Breast epithelium (tissue), 4 donors: ENCODE measurements at regions not wholly inside any gene's neighbourhood (a gene's known extent, or its start where the extent isn't known, plus 50 kb on each side); places are given as distances from the start of the nearest gene placed in this dataset.
A peak's percentile ranks its signal among the peaks of the same experiment; 100 is the strongest.

Experiments
- DNase-seq, 2 donors: peaks; one replicate each; pipeline ENCODE4 v3.0.0-alpha.2; 2019; ENCODE audit warnings: low spot score in 2 of 2
- H3K27ac ChIP-seq, 2 donors: fragments of 200-600 bp; sonication (generic) in 1 of 2; one replicate each; pipeline ENCODE4 v1.5.1; 2016 to 2019; ENCODE audit warnings: mild to moderate bottlenecking in 1 of 2
- H3K27me3 ChIP-seq, 2 donors: fragments of 200-600 bp; sonication (generic) in 1 of 2; one replicate each; pipeline versions ENCODE4 v1.5.1 to v1.6.0; 2017 to 2019; ENCODE audit warnings: control low read depth in 1 of 2, mild to moderate bottlenecking in 1 of 2
- H3K36me3 ChIP-seq: fragments of 200-600 bp; one replicate; pipeline ENCODE4 v1.5.1; 2019
- H3K4me1 ChIP-seq, 2 donors: fragments of 200-600 bp; sonication (generic); one replicate each; pipeline ENCODE4 v1.5.1; 2016 to 2019; ENCODE audit warnings: control low read depth in 1 of 2
- H3K4me3 ChIP-seq, 3 donors: fragments of 200-600 bp; sonication (generic); 1 replicate in 2 of 3; 2 replicates in 1 of 3; pipeline ENCODE4 v1.5.1; 2016 to 2019; ENCODE audit warnings: mild to moderate bottlenecking in 3 of 3, moderate library complexity in 2 of 3
- H3K9me3 ChIP-seq, 2 donors: fragments of 200-600 bp; sonication (generic) in 1 of 2; one replicate each; pipeline ENCODE4 v1.5.1; 2016 to 2019; ENCODE audit warnings: control low read depth in 1 of 2
- POLR2A ChIP-seq: fragments of 450-650 bp; IDR thresholded peaks from one replicate; pipeline ENCODE4 v1.6.1; 2016; ENCODE audit warnings: antibody characterized with exemption, mild to moderate bottlenecking, moderate library complexity
- POLR2AphosphoS5 ChIP-seq, 3 donors: sonication (generic); formaldehyde crosslinking; IDR thresholded peaks; one replicate each; pipeline ENCODE4 v1.6.1; 2017; ENCODE audit warnings: antibody characterized with exemption in 3 of 3
- intact Hi-C: fragments of 100-400 bp; cut with DNase I; formaldehyde crosslinking; loops from one replicate; pipeline ENCODE4 v1.15.1; 2023; ENCODE audit warnings: low total_unique reads
- TF ChIP-seq, protein P1 (sequence below), 3 donors: fragments of 450-650 bp; IDR thresholded peaks; one replicate each; pipeline ENCODE4 v1.5.1; 2016 to 2017; ENCODE audit warnings: antibody characterized with exemption in 3 of 3, mild to moderate bottlenecking in 3 of 3, moderate library complexity in 3 of 3

DNA sequence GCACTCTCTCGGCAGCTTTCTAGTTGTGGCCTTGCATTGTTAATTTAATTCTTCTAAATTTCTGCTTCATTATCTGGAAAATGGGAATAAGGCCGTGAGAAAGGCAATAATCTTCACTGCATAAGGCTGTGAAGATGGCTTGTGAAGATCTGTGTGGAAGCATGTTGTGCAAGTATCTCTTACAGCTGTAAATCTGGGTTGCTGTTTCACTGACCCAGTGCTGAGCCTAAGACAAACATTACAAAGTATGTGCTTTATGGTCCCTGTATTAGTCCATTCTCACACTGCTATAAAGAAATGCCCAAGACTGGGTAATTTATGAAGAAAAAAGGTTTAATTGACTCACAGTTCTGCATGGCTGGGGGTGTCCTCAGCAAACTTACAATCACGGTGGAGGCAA, 101.0 kb upstream of the PTPRR start:
- no peaks in the 10 kb centered on the region for H3K36me3 ChIP-seq
- H3K4me3 ChIP-seq: no peak overlapping the region
- intact Hi-C loops: no loop called here
- TF ChIP-seq, protein P1, sequence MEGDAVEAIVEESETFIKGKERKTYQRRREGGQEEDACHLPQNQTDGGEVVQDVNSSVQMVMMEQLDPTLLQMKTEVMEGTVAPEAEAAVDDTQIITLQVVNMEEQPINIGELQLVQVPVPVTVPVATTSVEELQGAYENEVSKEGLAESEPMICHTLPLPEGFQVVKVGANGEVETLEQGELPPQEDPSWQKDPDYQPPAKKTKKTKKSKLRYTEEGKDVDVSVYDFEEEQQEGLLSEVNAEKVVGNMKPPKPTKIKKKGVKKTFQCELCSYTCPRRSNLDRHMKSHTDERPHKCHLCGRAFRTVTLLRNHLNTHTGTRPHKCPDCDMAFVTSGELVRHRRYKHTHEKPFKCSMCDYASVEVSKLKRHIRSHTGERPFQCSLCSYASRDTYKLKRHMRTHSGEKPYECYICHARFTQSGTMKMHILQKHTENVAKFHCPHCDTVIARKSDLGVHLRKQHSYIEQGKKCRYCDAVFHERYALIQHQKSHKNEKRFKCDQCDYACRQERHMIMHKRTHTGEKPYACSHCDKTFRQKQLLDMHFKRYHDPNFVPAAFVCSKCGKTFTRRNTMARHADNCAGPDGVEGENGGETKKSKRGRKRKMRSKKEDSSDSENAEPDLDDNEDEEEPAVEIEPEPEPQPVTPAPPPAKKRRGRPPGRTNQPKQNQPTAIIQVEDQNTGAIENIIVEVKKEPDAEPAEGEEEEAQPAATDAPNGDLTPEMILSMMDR (IDR thresholded peaks at IDR 0.05): no peak
- TF ChIP-seq POLR2A (no peak), POLR2AphosphoS5 (IDR thresholded peaks at IDR 0.05) (no peak)
- DNase-seq: no peak
- no peaks in the 10 kb centered on the region for H3K9me3 ChIP-seq
- H3K27me3 ChIP-seq: no peaks in the 10 kb centered on the region
- H3K27ac ChIP-seq: no peak overlapping the region
- no peaks in the 10 kb centered on the region for H3K4me1 ChIP-seq

DNA sequence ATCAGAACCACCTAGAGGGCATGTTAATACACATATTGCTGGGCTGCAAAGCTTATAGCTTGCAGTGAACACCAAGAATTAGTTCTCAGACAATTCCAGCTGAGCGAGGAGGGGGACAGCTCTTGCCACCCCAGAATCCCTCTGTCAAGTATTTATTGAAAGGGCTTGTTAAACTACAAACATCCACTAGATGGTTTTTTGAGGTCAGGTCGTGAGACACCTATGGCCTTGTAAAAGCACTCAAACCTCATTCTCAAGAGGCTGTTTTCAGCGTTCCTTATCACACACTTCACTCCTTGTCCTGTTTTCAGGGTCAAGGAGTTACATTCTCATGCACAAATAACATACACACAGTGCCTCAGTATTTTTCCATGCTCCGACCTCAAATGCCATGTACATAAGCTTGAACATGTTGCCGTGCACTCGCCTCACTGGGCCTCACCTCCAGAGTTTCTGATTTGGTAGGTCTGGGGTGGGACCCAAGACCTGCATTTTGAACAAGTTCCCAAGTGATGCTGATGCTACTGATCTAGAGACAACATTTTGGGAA, 98.8 kb upstream of the PTPRR start:
- Histone ChIP-seq H3K27ac (no peak overlapping the region), H3K9me3 (no peaks in the 10 kb centered on the region), H3K4me3 (no peak overlapping the region), H3K27me3 (no peaks in the 10 kb centered on the region), H3K4me1 (no peaks in the 10 kb centered on the region), H3K36me3 (no peaks in the 10 kb centered on the region)
- no peak for TF ChIP-seq POLR2AphosphoS5 (IDR thresholded peaks at IDR 0.05)
- TF ChIP-seq, protein P1 (IDR thresholded peaks at IDR 0.05): no peak
- TF ChIP-seq POLR2A: no peak
- no peak for DNase-seq
- intact Hi-C loops: loop anchor here (10.0 kb wide), 1 partner anchor 285 kb away; no protein-coding TSS in a partner anchor

DNA sequence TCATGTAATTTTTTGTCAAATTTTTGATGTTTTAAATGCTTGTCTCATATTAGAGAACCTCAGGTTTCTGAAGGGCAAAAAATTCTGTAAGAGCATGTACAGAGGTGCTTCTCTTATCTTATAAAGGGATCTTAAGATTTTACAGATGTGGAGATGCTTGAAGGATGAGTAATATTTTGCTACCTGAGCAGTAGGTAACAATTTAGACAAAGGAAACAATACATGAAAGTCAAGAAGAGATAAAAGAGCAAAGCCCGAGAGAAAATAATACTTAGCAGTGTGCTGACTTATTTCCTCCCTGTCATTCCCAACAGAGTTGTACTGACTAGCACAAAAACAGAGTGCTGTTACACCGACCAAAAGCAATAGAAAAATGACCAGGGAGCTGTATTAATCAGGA, 98.1 kb upstream of the PTPRR start:
- H3K36me3 ChIP-seq: no peaks in the 10 kb centered on the region
- H3K27ac ChIP-seq: no peak overlapping the region
- H3K9me3 ChIP-seq: no peaks in the 10 kb centered on the region
- H3K27me3 ChIP-seq: no peaks in the 10 kb centered on the region
- intact Hi-C loops: loop anchor here (10.0 kb wide), 1 partner anchor 284 kb away; no protein-coding TSS in a partner anchor
- no peak for TF ChIP-seq POLR2AphosphoS5 (IDR thresholded peaks at IDR 0.05)
- TF ChIP-seq, protein P1 (IDR thresholded peaks at IDR 0.05): no peak
- TF ChIP-seq POLR2A: no peak
- H3K4me1 ChIP-seq: no peaks in the 10 kb centered on the region
- no peak overlapping the region for H3K4me3 ChIP-seq
- DNase-seq: no peak

DNA sequence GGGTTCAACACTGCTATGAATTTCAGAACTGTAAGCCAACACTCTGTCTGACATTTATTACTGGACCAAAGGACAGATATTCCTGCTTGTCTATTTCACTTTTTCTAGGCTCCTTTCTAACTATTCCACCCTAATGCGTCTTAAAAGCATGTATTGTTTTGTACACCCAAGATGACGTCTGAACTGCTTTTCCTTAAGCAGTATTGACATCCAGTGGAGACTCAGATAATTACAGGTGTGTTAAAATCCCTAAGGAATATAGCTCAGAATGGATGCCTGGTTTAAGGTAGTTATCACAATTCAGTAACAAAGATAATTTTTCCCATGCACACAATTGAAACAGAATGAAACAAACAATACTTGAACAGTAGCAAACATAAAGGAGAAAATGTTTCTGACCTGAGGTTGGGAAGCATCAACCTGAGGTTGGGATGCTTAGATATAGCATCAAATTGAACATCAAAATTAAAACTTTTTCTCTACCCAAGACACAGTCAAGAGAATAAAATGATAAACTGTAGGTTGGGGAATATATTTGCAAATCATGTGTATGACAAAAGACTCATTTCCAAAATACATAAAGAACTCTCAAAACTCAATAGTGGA, 93.7 kb upstream of the PTPRR start:
- intact Hi-C loops: loop anchor here (10.0 kb wide), 1 partner anchor 279 kb away; no protein-coding TSS in a partner anchor
- Histone ChIP-seq H3K9me3 (no peaks in the 10 kb centered on the region), H3K4me3 (no peak overlapping the region), H3K36me3 (no peaks in the 10 kb centered on the region), H3K4me1 (no peaks in the 10 kb centered on the region), H3K27ac (no peak overlapping the region), H3K27me3 (no peaks in the 10 kb centered on the region)
- no peak for TF ChIP-seq POLR2AphosphoS5 (IDR thresholded peaks at IDR 0.05)
- TF ChIP-seq, protein P1 (IDR thresholded peaks at IDR 0.05): peak; percentile 39 to 66 (median 64)
- DNase-seq: no peak

DNA sequence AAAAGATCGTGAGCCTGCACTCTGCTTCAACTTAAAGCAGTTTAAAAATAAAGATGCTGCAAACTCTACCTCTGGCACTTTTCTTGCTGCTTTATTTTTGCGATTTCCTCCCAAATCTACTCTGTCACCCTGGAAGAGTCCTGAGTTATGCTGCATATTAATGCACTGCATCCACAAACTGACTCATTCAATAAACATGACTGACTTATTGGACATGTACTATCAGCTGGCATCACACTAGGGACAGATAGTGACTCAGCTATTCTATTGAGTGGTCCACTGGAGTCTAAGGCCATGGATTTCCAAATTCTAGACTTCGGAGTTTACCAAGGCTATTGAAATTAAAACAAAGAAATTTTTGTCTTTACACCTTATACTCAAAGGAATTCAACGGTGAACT, 90.7 kb upstream of the PTPRR start:
- no peak overlapping the region for H3K4me3 ChIP-seq
- H3K27me3 ChIP-seq: no peaks in the 10 kb centered on the region
- H3K27ac ChIP-seq: no peak overlapping the region
- DNase-seq: no peak
- TF ChIP-seq POLR2A: no peak
- no peak for TF ChIP-seq POLR2AphosphoS5 (IDR thresholded peaks at IDR 0.05)
- TF ChIP-seq, protein P1 (IDR thresholded peaks at IDR 0.05): no peak
- no peaks in the 10 kb centered on the region for H3K4me1 ChIP-seq
- no peaks in the 10 kb centered on the region for H3K36me3 ChIP-seq
- no peaks in the 10 kb centered on the region for H3K9me3 ChIP-seq
- intact Hi-C loops: loop anchor here (10.0 kb wide), 1 partner anchor 276 kb away; no protein-coding TSS in a partner anchor
